Heart left ventricle (tissue), 16 donors: ENCODE measurements at regions not wholly inside any gene's neighbourhood (a gene's known extent, or its start where the extent isn't known, plus 50 kb on each side); places are given as distances from the start of the nearest gene placed in this dataset.

Source experiments
- ATAC-seq, 4 donors: fragments of 200-7000 bp; cut with Tn5 transposase; one replicate each; pipeline ENCODE4 v1.9.1; 2020 to 2022; ENCODE audit warnings: moderate library complexity in 4 of 4, mild to moderate bottlenecking in 3 of 4, moderate number of reproducible peaks in 1 of 4
- DNase-seq, 5 donors: peaks; one replicate each; pipeline ENCODE4 v3.0.0-alpha.2; 2020
- H3K27ac ChIP-seq, 12 donors: fragments of 200-600 bp; sonication (generic) in 4 of 12; one replicate each; pipeline versions ENCODE4 v1.5.0 to v1.8.0; 2016 to 2022; ENCODE audit warnings: mild to moderate bottlenecking in 2 of 12
- H3K27me3 ChIP-seq, 9 donors: fragments of 200-600 bp; sonication (generic) in 2 of 9; one replicate each; pipeline versions ENCODE4 v1.5.1 to v1.8.0; 2016 to 2022; ENCODE audit warnings: mild to moderate bottlenecking in 3 of 9
- H3K36me3 ChIP-seq, 9 donors: fragments of 200-600 bp; sonication (generic) in 2 of 9; one replicate each; pipeline versions ENCODE4 v1.5.0 to v1.8.0; 2018 to 2022; ENCODE audit warnings: mild to moderate bottlenecking in 2 of 9
- H3K4me1 ChIP-seq, 12 donors: fragments of 200-600 bp; sonication (generic) in 4 of 12; one replicate each; pipeline versions ENCODE4 v1.5.0 to v1.8.0; 2016 to 2022; ENCODE audit warnings: mild to moderate bottlenecking in 3 of 12
- H3K4me3 ChIP-seq, 12 donors: fragments of 200-600 bp; sonication (generic) in 4 of 12; one replicate each; pipeline versions ENCODE4 v1.5.0 to v1.8.0; 2017 to 2022; ENCODE audit warnings: mild to moderate bottlenecking in 9 of 12, moderate library complexity in 4 of 12
- H3K9me3 ChIP-seq, 12 donors: fragments of 200-600 bp; sonication (generic) in 4 of 12; one replicate each; pipeline versions ENCODE4 v1.5.0 to v1.8.0; 2016 to 2022; ENCODE audit warnings: mild to moderate bottlenecking in 1 of 12
- CTCF ChIP-seq, 12 donors: fragments of 200-600 bp; sonication (generic) in 4 of 12; IDR thresholded peaks; one replicate each; pipeline versions ENCODE4 v1.5.0 to v1.8.0; 2018 to 2022; ENCODE audit warnings: antibody characterized with exemption in 12 of 12, mild to moderate bottlenecking in 5 of 12
- POLR2A ChIP-seq, 2 donors: fragments of 450-650 bp; IDR thresholded peaks; one replicate each; pipeline ENCODE4 v1.6.1; 2017; ENCODE audit warnings: antibody characterized with exemption in 2 of 2, mild to moderate bottlenecking in 2 of 2, moderate library complexity in 2 of 2
- WGBS, 4 donors: extraction: QIAGEN DNeasy Blood & Tissue Kit in 2 of 4; methylation state at CpG; one replicate each; pipeline versions ENCODE4 v1.1.5 to v1.1.7; 2013 to 2018; 5-methylcytosine and 5-hydroxymethylcytosine counted together
- intact Hi-C, 10 donors: fragments of 100-400 bp; cut with DNase I; formaldehyde crosslinking; loops; one replicate each; pipeline versions ENCODE4 v1.11.1 to v1.14.2; 2022
- donor health status: ischemic (EF 13 %, LVEDD 7.1; RV severe dilation, severe dysfunction).
- donor health status: healthy with polysubstance abuse.
- donor health status: DM: no; HTN: yes; CAD: no.
- donor health status: DM: no; HTN: no; CAD: no.
- donor health status: ischemic (EF 25% LVEDD 6.9; RV normal size, moderate dysfunction).
- donor health status: ischemic (EF 25% LVEDD 5.7; RV mildly dilated, moderate dysfunction).
- donor health status: healthy.
- donor health status: DM: yes; HTN: yes; CAD: no.
- donor health status: ischemic (EF 35%, LVEDD 5.7; RV mildly dilated, moderate dysfunction).
- donor health status: nonischemic (EF 11% LVEDD 7.7; RV severe dilation, severe dysfunction).
- donor health status: DM: yes; HTN: yes; CAD: no.
- donor health status: PGD.
- donor health status: ischemic (EF 29% LVEDD 5.4; RV normal size, mild dysfunction).
- donor health status: nonischemic (EF 23%, LVEDD 6.1; RV moderate dilation, normal function).

- no peak for DNase-seq
These were observed 501.8 kb downstream of the PRKD1 start for GRCh38 chr14:29425705-29426482.

GRCh38 chr14:29442696-29443095 is 485.0 kb downstream of the PRKD1 start:
- WGBS, 4 donors: 26 to 35% (median 29%) methylated on average over 3 of the region's 3 CpGs
- no peak for DNase-seq

More at GRCh38 chr14:29425705-29426482, 501.8 kb downstream of the PRKD1 start:
- Histone ChIP-seq H3K36me3 (no peaks in the 10 kb centered on the region), H3K4me1 (no peaks in the 10 kb centered on the region), H3K27ac (no peak overlapping the region), H3K4me3 (no peak overlapping the region), H3K27me3 (peaks cover 0 to 2% (median 0%) of the 10 kb centered on the region in 9 donors), H3K9me3 (no peaks in the 10 kb centered on the region)
- no peak for ATAC-seq
- no peak for TF ChIP-seq POLR2A (IDR thresholded peaks at IDR 0.05)
- no peak for TF ChIP-seq CTCF (IDR thresholded peaks at IDR 0.05)
- intact Hi-C loops: no loop called here
- 57 to 64% (median 61%) methylated on average over 5 of the region's 5 CpGs for WGBS, 4 donors

DNA sequence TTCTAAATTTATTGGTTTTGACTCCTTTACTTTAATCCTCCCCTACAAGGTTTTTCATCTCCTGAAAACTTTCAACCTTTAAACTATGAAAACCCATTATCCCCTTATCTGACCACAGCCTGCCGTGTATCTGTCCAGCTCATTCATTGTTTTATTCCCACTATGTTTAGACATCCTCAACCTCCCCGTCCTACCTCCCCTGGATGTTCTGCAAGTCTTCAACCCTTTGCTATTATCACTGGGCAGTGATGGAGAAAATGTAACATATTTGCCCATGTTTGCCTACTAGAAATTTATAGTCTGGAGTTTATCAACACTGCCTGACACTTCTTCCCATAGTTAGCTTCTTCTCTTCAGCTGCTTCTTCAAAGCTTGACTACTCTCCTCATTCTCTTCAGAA is 483.4 kb downstream of the PRKD1 start:
- WGBS, 4 donors: 53 to 64% (median 55%) methylated on average over 2 of the region's 2 CpGs
- no peaks in the 10 kb centered on the region for H3K27me3 ChIP-seq

More at GRCh38 chr14:29442696-29443095, 485.0 kb downstream of the PRKD1 start:
- no peaks in the 10 kb centered on the region for H3K27me3 ChIP-seq
- ATAC-seq: no peak
- H3K4me3 ChIP-seq: no peak overlapping the region
- peaks cover 0 to 3% (median 0%) of the 10 kb centered on the region in 12 donors for H3K9me3 ChIP-seq
- H3K36me3 ChIP-seq: no peaks in the 10 kb centered on the region
- TF ChIP-seq POLR2A (IDR thresholded peaks at IDR 0.05) (no peak), CTCF (IDR thresholded peaks at IDR 0.05) (no peak)
- H3K27ac ChIP-seq: no peak overlapping the region
- no peaks in the 10 kb centered on the region for H3K4me1 ChIP-seq
- intact Hi-C loops: no loop called here

More for the DNA sequence above, 483.4 kb downstream of the PRKD1 start:
- Histone ChIP-seq H3K9me3 (no peaks in the 10 kb centered on the region), H3K4me1 (no peaks in the 10 kb centered on the region), H3K36me3 (no peaks in the 10 kb centered on the region), H3K27ac (no peak overlapping the region), H3K4me3 (no peak overlapping the region)
- TF ChIP-seq CTCF (IDR thresholded peaks at IDR 0.05): no peak
- TF ChIP-seq POLR2A (IDR thresholded peaks at IDR 0.05): no peak
- DNase-seq (no peak), ATAC-seq (no peak)
- intact Hi-C loops: no loop called here
